C4-2B (cell line): ENCODE measurements at regions not wholly inside any gene's neighbourhood (a gene's known extent, or its start where the extent isn't known, plus 50 kb on each side); places are given as distances from the start of the nearest gene placed in this dataset.

Experiments
- H3K27ac ChIP-seq: fragments of 450-650 bp; 2 replicates; pipeline ENCODE4 v1.5.1; 2017
- ZFX ChIP-seq: fragments of 450-650 bp; IDR thresholded peaks from 2 replicates; pipeline ENCODE4 v1.6.1; 2017
- TF ChIP-seq, protein P1 (sequence below): fragments of 450-650 bp; conservative IDR thresholded peaks from 2 replicates; pipeline ENCODE4 v1.5.1; 2017; ENCODE audit warnings: mild to moderate bottlenecking

DNA sequence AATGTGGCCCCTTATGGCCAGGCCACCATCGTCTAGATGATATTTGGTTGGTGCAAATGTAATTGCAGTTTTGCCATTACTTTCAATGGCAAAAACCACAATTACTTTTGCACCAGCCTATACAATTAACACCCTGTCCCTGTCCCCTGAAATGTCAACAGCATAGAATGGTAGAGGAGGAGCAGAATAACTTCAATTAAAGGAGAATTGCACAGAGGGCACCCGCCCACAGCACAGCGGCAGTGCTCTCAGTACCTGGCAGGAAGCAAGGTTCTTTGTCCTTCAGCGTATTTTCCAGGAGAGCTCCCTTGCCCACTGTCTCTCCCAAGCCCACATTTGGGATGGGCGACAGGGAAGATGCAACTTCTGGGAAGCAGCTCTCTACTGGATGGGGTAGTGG, 115.3 kb downstream of the TRIM29 start:
- no peak overlapping the region for H3K27ac ChIP-seq
- TF ChIP-seq, protein P1, sequence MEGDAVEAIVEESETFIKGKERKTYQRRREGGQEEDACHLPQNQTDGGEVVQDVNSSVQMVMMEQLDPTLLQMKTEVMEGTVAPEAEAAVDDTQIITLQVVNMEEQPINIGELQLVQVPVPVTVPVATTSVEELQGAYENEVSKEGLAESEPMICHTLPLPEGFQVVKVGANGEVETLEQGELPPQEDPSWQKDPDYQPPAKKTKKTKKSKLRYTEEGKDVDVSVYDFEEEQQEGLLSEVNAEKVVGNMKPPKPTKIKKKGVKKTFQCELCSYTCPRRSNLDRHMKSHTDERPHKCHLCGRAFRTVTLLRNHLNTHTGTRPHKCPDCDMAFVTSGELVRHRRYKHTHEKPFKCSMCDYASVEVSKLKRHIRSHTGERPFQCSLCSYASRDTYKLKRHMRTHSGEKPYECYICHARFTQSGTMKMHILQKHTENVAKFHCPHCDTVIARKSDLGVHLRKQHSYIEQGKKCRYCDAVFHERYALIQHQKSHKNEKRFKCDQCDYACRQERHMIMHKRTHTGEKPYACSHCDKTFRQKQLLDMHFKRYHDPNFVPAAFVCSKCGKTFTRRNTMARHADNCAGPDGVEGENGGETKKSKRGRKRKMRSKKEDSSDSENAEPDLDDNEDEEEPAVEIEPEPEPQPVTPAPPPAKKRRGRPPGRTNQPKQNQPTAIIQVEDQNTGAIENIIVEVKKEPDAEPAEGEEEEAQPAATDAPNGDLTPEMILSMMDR = no peak
- TF ChIP-seq ZFX = no peak

DNA sequence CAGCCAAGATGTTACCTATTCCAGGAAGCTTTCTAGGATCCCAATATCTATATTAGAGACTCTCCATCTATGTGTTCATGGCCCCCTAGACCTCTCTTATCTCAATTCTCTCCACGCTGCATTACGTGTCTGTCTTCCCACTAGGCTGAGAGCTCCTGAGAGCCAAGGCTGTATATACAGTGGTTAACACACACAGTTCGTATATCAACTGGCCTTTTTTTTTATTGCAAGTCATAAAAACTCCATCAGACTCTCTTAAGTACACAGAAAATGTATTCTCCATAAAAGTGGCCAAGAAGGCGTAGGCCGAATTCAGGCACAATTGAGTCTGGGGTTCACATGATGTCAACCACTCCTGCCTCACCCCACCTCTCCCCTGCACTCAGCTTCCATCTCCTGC, 115.9 kb downstream of the TRIM29 start:
- TF ChIP-seq ZFX = no peak
- TF ChIP-seq, protein P1 = no peak
- no peak overlapping the region for H3K27ac ChIP-seq

DNA sequence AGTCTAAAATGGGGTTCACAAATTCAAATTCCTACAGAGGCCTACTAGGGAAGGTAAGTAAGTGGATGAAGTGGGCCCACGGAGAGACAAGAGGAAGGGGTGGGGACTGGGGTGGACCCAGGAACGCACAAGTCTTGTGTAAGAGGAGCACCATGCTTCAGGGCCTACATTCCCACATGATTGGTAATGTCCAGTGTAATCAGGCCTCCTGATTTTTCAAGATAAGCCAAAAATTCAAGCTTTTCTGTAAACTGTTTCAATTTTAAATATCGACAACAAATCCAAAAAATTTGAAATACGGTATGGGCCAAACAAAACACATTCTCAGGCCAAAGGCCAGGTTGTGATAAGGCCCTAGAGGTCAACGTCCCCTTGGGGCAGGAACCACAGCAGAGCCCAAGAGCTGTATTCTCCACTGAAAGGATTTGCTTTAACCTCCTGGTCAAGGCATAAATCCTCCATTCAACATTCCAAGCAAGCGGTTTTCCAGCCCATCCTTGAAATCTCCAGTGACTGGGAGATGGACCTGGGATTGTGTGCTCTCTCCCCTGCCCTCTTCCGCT, 116.4 kb downstream of the TRIM29 start:
- no peak for TF ChIP-seq ZFX
- TF ChIP-seq, protein P1 = no peak

DNA sequence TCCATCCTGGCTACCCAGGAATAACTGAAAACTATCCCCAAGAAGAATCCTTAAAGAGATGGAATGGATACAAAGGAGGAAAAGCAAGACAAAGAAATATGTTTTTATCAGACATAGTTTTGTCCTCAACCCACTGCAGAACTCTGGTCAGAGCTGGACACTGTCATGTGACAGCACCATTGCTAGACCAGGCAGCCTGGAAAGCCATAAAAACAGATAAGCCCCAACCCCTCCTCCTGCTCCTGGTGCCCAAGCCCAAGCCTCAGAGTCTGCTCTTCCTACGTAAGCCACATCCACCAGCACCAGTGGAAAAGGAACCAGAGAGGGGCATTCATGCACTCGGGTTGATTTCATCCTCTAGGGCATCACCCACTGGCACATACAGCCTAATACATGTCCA, 116.9 kb downstream of the TRIM29 start:
- TF ChIP-seq ZFX = no peak
- TF ChIP-seq, protein P1 = no peak
- H3K27ac ChIP-seq = no peak overlapping the region

More for the DNA sequence above, 116.4 kb downstream of the TRIM29 start:
- H3K27ac ChIP-seq = no peak overlapping the region

DNA sequence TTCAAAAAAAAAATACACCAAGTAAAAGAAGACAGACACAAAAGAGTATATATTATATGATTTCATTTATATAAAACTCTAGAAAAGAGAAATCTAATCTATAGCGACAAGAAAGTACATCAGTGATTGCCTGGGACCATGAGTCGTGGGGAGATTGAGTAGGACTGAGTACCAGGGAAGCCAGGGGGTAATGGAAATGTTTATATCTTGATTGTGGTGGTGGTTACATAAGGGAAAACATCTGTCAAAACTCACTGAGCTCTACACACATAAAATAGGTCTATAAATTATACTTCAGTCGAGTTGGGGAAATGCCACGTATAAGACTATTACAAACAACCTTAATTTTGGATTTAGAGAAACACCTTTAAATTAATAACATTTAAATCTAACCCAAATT, 117.4 kb downstream of the TRIM29 start:
- no peak overlapping the region for H3K27ac ChIP-seq
- TF ChIP-seq, protein P1 = no peak
- TF ChIP-seq ZFX = no peak

DNA sequence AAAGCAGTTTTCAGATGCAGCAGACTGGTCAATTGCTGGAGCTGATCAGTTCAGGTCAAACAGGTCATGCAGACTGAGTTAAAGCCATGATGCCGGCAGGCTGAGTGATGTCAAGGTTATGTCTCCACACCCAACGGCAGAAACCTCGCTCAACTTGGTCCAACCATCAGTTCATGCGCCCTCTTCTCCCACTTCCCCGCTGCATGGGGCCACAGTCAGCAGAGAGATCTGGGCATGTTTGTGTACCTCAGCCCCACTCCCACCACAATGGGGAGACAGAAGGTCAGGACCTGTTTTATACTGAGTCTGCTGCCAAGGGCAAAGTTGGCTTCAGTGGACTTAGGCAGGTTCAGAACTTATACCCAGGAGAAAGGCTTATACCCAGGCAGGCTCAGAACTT, 118.7 kb downstream of the TRIM29 start:
- TF ChIP-seq ZFX = no peak
- TF ChIP-seq, protein P1 = no peak

DNA sequence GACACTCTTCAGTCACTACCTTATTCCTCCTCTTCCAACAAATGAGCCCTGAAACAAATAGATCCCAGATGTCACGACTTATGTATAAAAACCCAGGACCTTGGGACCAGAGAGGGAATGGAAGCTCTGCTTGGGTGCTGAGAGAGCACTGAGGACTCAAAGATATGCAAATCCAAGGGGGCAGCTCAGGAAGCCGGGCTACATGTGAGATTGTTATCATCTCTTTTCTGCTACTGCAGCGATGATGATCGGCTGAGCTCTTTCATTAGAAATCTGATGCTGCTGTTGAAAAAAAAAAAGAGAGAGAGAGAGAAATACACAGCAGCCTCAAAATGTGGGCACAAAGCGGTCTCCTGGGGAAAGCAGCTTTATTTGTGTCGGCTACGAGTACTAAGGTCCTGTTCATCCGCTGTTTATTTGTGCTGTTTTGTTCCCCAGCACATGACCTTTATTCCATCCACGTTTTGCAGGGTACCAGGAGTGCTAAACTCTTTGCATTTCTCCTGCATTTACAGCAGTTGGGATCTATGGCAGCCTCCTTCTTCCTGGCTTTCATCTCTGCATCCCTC, 120.2 kb downstream of the TRIM29 start:
- TF ChIP-seq, protein P1 = no peak
- TF ChIP-seq ZFX = no peak

More for the DNA sequence above, 118.7 kb downstream of the TRIM29 start:
- H3K27ac ChIP-seq = no peak overlapping the region

More for the DNA sequence above, 120.2 kb downstream of the TRIM29 start:
- no peak overlapping the region for H3K27ac ChIP-seq
